ENCODE measurements at regions not wholly inside any gene's neighbourhood (a gene's known extent, or its start where the extent isn't known, plus 50 kb on each side); places are given as distances from the start of the nearest gene placed in this dataset.

DNA sequence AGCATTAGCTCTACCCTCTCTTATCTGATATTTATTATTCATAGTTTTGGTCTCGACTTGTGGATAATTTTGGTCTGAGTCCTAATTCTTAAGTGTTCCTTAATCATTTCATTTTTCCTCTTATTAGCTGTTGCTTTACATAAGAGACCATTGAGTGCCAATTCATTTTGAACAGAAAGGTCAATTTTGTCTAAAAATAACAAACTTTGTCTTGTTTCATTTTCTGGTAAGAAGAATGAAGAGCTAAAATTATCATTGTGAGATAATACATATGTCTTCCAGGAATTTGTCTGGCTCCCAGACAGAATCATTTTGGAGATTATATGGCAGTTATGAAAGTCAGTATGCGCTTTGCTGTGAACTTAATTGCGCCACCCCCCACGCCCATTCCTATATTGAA lies 1471.8 kb downstream of the PCDH7 start:
- Histone ChIP-seq H3K9ac (ENCODE audit: low read length) (no peak overlapping the region), H4K20me1 (ENCODE audit: insufficient read depth, low read length) (no peaks in the 10 kb centered on the region), H3K27me3 (ENCODE audit: insufficient read depth, low read length) (no peaks in the 10 kb centered on the region), H3F3A (ENCODE audit: insufficient read depth, low read length) (no peaks in the 10 kb centered on the region), H3K9me3 (ENCODE audit: low read length) (no peaks in the 10 kb centered on the region), H3K36me3 (ENCODE audit: insufficient read depth, low read length) (no peaks in the 10 kb centered on the region), H3K27ac (ENCODE audit: low read depth, low read length, poor library complexity, severe bottlenecking) (no peak overlapping the region), H3K4me3 (ENCODE audit: low read depth, low read length, poor library complexity, severe bottlenecking) (no peak overlapping the region), H3K79me2 (ENCODE audit: insufficient read depth, low read length) (no peaks in the 10 kb centered on the region), H3K4me2 (ENCODE audit: low read length) (no peak overlapping the region), H2AFZ (ENCODE audit: low read length) (no peak overlapping the region), H3K9me2 (ENCODE audit: low read depth, low read length) (no peaks in the 10 kb centered on the region), H3K4me1 (ENCODE audit: insufficient read depth, low read length, severe bottlenecking) (peaks cover 5% of the 10 kb centered on the region)
- TF ChIP-seq EZH2 (IDR thresholded peaks at IDR 0.05; ENCODE audit: borderline replicate concordance, low read length): no peak
- TF ChIP-seq, protein P1, sequence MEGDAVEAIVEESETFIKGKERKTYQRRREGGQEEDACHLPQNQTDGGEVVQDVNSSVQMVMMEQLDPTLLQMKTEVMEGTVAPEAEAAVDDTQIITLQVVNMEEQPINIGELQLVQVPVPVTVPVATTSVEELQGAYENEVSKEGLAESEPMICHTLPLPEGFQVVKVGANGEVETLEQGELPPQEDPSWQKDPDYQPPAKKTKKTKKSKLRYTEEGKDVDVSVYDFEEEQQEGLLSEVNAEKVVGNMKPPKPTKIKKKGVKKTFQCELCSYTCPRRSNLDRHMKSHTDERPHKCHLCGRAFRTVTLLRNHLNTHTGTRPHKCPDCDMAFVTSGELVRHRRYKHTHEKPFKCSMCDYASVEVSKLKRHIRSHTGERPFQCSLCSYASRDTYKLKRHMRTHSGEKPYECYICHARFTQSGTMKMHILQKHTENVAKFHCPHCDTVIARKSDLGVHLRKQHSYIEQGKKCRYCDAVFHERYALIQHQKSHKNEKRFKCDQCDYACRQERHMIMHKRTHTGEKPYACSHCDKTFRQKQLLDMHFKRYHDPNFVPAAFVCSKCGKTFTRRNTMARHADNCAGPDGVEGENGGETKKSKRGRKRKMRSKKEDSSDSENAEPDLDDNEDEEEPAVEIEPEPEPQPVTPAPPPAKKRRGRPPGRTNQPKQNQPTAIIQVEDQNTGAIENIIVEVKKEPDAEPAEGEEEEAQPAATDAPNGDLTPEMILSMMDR (IDR thresholded peaks at IDR 0.05; ENCODE audit: low read length): no peak

DNA sequence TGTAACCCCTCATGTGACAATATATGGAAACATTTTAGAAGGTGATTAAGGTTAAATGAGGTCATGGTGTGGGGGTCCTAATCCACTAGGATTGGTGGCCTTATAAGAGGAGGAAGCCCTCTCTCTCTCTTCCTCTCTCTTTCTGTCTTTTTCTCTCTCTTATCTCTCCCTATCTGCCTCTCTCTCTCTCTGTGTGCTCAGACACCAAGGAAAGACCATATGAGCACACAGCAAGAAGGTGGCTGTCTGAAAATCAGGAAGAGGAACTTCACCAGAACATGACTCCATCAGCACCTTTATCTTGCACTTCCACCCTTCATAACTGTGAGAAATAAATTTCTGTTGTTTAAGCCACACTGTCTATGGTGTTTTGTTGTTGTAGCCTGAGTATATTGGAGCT lies 1472.2 kb downstream of the PCDH7 start:
- Histone ChIP-seq H3K4me2 (ENCODE audit: low read length) (no peak overlapping the region), H3K9ac (ENCODE audit: low read length) (no peak overlapping the region), H3K4me1 (ENCODE audit: insufficient read depth, low read length, severe bottlenecking) (peaks cover 9% of the 10 kb centered on the region), H3K79me2 (ENCODE audit: insufficient read depth, low read length) (no peaks in the 10 kb centered on the region), H3F3A (ENCODE audit: insufficient read depth, low read length) (no peaks in the 10 kb centered on the region), H3K4me3 (ENCODE audit: low read depth, low read length, poor library complexity, severe bottlenecking) (no peak overlapping the region), H2AFZ (ENCODE audit: low read length) (no peak overlapping the region), H4K20me1 (ENCODE audit: insufficient read depth, low read length) (no peaks in the 10 kb centered on the region), H3K9me2 (ENCODE audit: low read depth, low read length) (no peaks in the 10 kb centered on the region), H3K27ac (ENCODE audit: low read depth, low read length, poor library complexity, severe bottlenecking) (no peak overlapping the region), H3K27me3 (ENCODE audit: insufficient read depth, low read length) (no peaks in the 10 kb centered on the region), H3K36me3 (ENCODE audit: insufficient read depth, low read length) (no peaks in the 10 kb centered on the region), H3K9me3 (ENCODE audit: low read length) (no peaks in the 10 kb centered on the region)
- TF ChIP-seq, protein P1 (IDR thresholded peaks at IDR 0.05; ENCODE audit: low read length): no peak
- no peak for TF ChIP-seq EZH2 (IDR thresholded peaks at IDR 0.05; ENCODE audit: borderline replicate concordance, low read length)

DNA sequence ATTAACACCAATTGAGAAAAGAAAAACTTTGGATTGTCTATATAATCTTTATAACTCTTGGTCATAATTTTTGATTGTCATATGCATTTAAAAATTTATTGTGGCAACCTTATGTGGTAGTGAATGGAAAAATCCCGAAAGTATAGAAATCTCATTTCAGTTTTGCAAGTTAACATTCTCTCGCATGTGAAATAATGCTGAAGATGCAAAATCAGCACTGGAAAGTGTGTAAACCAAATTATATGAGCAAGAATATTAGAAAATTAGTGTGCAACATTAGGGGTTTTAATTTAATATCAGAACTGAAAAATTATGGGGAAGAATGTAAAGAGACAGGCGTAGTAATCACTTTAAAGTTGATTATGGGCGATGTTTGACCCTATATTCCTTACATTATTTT lies 1472.8 kb downstream of the PCDH7 start:
- Histone ChIP-seq H3K4me2 (ENCODE audit: low read length) (no peak overlapping the region), H3K9ac (ENCODE audit: low read length) (no peak overlapping the region), H3K27ac (ENCODE audit: low read depth, low read length, poor library complexity, severe bottlenecking) (no peak overlapping the region), H3K4me3 (ENCODE audit: low read depth, low read length, poor library complexity, severe bottlenecking) (no peak overlapping the region), H3F3A (ENCODE audit: insufficient read depth, low read length) (no peaks in the 10 kb centered on the region), H3K79me2 (ENCODE audit: insufficient read depth, low read length) (no peaks in the 10 kb centered on the region), H3K36me3 (ENCODE audit: insufficient read depth, low read length) (no peaks in the 10 kb centered on the region), H4K20me1 (ENCODE audit: insufficient read depth, low read length) (no peaks in the 10 kb centered on the region), H3K9me3 (ENCODE audit: low read length) (no peaks in the 10 kb centered on the region), H3K4me1 (ENCODE audit: insufficient read depth, low read length, severe bottlenecking) (peaks cover 13% of the 10 kb centered on the region), H3K9me2 (ENCODE audit: low read depth, low read length) (no peaks in the 10 kb centered on the region), H3K27me3 (ENCODE audit: insufficient read depth, low read length) (no peaks in the 10 kb centered on the region), H2AFZ (ENCODE audit: low read length) (no peak overlapping the region)
- TF ChIP-seq EZH2 (IDR thresholded peaks at IDR 0.05; ENCODE audit: borderline replicate concordance, low read length): no peak
- TF ChIP-seq, protein P1 (IDR thresholded peaks at IDR 0.05; ENCODE audit: low read length): no peak

Measured in OCI-LY1 (cell line).